HEK293T (cell line): ENCODE measurements at regions not wholly inside any gene's neighbourhood (a gene's known extent, or its start where the extent isn't known, plus 50 kb on each side); places are given as distances from the start of the nearest gene placed in this dataset.

ENCODE experiments used
- CTBP1 ChIP-seq: fragments of 450-650 bp; IDR thresholded peaks from 2 replicates; pipeline ENCODE4 v1.6.1; 2016; ENCODE audit warnings: borderline replicate concordance
- FOXM1 ChIP-seq: fragments of 450-650 bp; IDR thresholded peaks from 2 replicates; pipeline ENCODE4 v1.6.1; 2017; ENCODE audit warnings: mild to moderate bottlenecking, borderline replicate concordance
- SUZ12 ChIP-seq: fragments of 450-650 bp; IDR thresholded peaks from 2 replicates; pipeline ENCODE4 v1.6.1; 2016; ENCODE audit warnings: mild to moderate bottlenecking
- ZNF384 ChIP-seq: fragments of 450-650 bp; IDR thresholded peaks from 2 replicates; pipeline ENCODE4 v1.6.1; 2016

GRCh38 chr4:137076908-137077307 is 455.4 kb downstream of the PCDH18 start:
- no peak for TF ChIP-seq CTBP1
- no peak for TF ChIP-seq FOXM1
- no peak for TF ChIP-seq ZNF384
- TF ChIP-seq SUZ12 = no peak
